H1 (cell line): ENCODE measurements at regions not wholly inside any gene's neighbourhood (a gene's known extent, or its start where the extent isn't known, plus 50 kb on each side); places are given as distances from the start of the nearest gene placed in this dataset.

Source experiments
- CTCF ChIA-PET: fragments of 300-600 bp; sonication (Branson Sonifier 250); formaldehyde crosslinking; loops from one replicate; lab custom pipeline; 2021; ENCODE audit not compliant: partially characterized antibody; lab: Charles Lee
- POLR2A ChIA-PET: fragments of 300-600 bp; sonication (Branson Sonifier 250); formaldehyde crosslinking; loops from one replicate; lab custom pipeline; 2021; ENCODE audit warnings: inconsistent platforms; ENCODE audit not compliant: partially characterized antibody; lab: Charles Lee
- DNase-seq, 2 experiments: peaks; one replicate each; pipeline versions ENCODE4 v3.0.0 to v3.0.0-alpha.2; 2010 to 2022; ENCODE audit warnings: low spot score in 2 of 2, low read depth in 1 of 2, mixed read lengths in 1 of 2
- FAIRE-seq: peaks from 2 replicates; lab custom pipeline; 2011; peaks lifted over from hg19 to GRCh38; lab: Jason Lieb, UNC
- H2AFZ ChIP-seq: 2 replicates; pipeline ENCODE4 v1.8.1; 2012; ENCODE audit warnings: low read length, inconsistent platforms
- H2AK5ac ChIP-seq: 2 replicates; pipeline ENCODE4 v1.6.1; 2013; ENCODE audit warnings: low read depth, low read length
- H2BK120ac ChIP-seq: replicated peaks from 2 replicates; pipeline ENCODE3; 2013; ENCODE audit warnings: low read depth, low read length, inconsistent platforms
- H2BK12ac ChIP-seq: 2 replicates; pipeline ENCODE4 v1.6.1; 2013; ENCODE audit warnings: low read depth, low read length
- H2BK15ac ChIP-seq: 2 replicates; pipeline ENCODE4 v1.6.1; 2013; ENCODE audit warnings: low read length
- H2BK20ac ChIP-seq: 2 replicates; pipeline ENCODE4 v1.6.1; 2013; ENCODE audit warnings: low read length
- H2BK5ac ChIP-seq: 2 replicates; pipeline ENCODE4 v1.6.1; 2013; ENCODE audit warnings: low read depth, low read length
- H3K14ac ChIP-seq: 2 replicates; pipeline ENCODE4 v1.6.1; 2013; ENCODE audit warnings: inconsistent platforms; ENCODE audit not compliant: insufficient read length
- H3K18ac ChIP-seq: 2 replicates; pipeline ENCODE4 v1.6.1; 2013; ENCODE audit warnings: low read length; ENCODE audit errors: extremely low read depth
- H3K23ac ChIP-seq: 2 replicates; pipeline ENCODE4 v1.6.1; 2013; ENCODE audit warnings: inconsistent platforms; ENCODE audit not compliant: insufficient read length
- H3K23me2 ChIP-seq: 2 replicates; pipeline ENCODE4 v1.6.1; 2013; ENCODE audit warnings: low read depth, low read length
- H3K27ac ChIP-seq: 2 replicates; pipeline ENCODE4 v1.6.1; 2011; ENCODE audit warnings: low read depth, low read length, inconsistent platforms
- H3K27me3 ChIP-seq, 4 experiments: replicated peaks in 1 of 4; 1 replicate in 1 of 4; 2 replicates in 3 of 4; pipeline versions ENCODE4 v1.6.1 to v1.8.1; 2011 to 2013; ENCODE audit warnings: low read length in 3 of 4, mild to moderate bottlenecking in 3 of 4, inconsistent platforms in 2 of 4, mixed read lengths in 2 of 4, moderate library complexity in 1 of 4; ENCODE audit not compliant: control insufficient read depth in 3 of 4, insufficient read depth in 3 of 4; ENCODE audit errors: extremely low read depth in 1 of 4
- H3K36me3 ChIP-seq, 4 experiments: 2 replicates each; pipeline versions ENCODE4 v1.6.1 to v1.8.1; 2011 to 2013; ENCODE audit warnings: mild to moderate bottlenecking in 4 of 4, low read length in 3 of 4, moderate library complexity in 2 of 4, control low read depth in 1 of 4, inconsistent platforms in 1 of 4; ENCODE audit not compliant: insufficient read depth in 4 of 4, control insufficient read depth in 2 of 4
- H3K4ac ChIP-seq: replicated peaks from 2 replicates; pipeline ENCODE3; 2013; ENCODE audit warnings: low read length, low read depth, mixed read lengths, inconsistent platforms; ENCODE audit not compliant: insufficient read length
- H3K4me1 ChIP-seq, 4 experiments: replicated peaks in 1 of 4; 1 replicate in 1 of 4; 2 replicates in 3 of 4; pipeline versions ENCODE4 v1.6.1 to v1.8.1; 2011 to 2013; ENCODE audit warnings: low read length in 3 of 4, inconsistent platforms in 2 of 4, mixed read lengths in 1 of 4; ENCODE audit not compliant: insufficient read depth in 4 of 4, control insufficient read depth in 3 of 4
- H3K4me2 ChIP-seq, 2 experiments: 2 replicates each; pipeline versions ENCODE4 v1.6.1 to v1.8.1; 2011 to 2013; ENCODE audit warnings: low read depth in 2 of 2, low read length in 2 of 2, control low read depth in 1 of 2, inconsistent platforms in 1 of 2, mild to moderate bottlenecking in 1 of 2; ENCODE audit not compliant: insufficient read depth in 1 of 2
- H3K4me3 ChIP-seq, 4 experiments: fragments of 200-600, 300-600 bp in 1 of 4; sonication (generic), shearing (Covaris generic), sonication (Bioruptor Twin) in 1 of 4; 2 replicates each; pipeline versions ENCODE4 v1.5.1 to v1.8.1; 2011 to 2016; ENCODE audit warnings: low read length in 4 of 4, low read depth in 3 of 4, control low read depth in 2 of 4, inconsistent platforms in 2 of 4, mild to moderate bottlenecking in 2 of 4, mixed read lengths in 1 of 4, moderate library complexity in 1 of 4; ENCODE audit not compliant: insufficient read depth in 2 of 4; ENCODE audit errors: extremely low read depth in 1 of 4
- H3K56ac ChIP-seq: replicated peaks from 2 replicates; pipeline ENCODE3; 2013; ENCODE audit warnings: low read depth, mild to moderate bottlenecking, mixed read lengths, low read length, inconsistent platforms; ENCODE audit not compliant: insufficient read length
- H3K79me1 ChIP-seq: 2 replicates; pipeline ENCODE4 v1.6.1; 2013; ENCODE audit warnings: low read depth, low read length, control low read depth
- H3K79me2 ChIP-seq, 2 experiments: 2 replicates each; pipeline versions ENCODE4 v1.6.1 to v1.8.1; 2012 to 2013; ENCODE audit warnings: low read length in 2 of 2, mild to moderate bottlenecking in 2 of 2, inconsistent platforms in 1 of 2; ENCODE audit not compliant: insufficient read depth in 2 of 2, control insufficient read depth in 1 of 2
- H3K9ac ChIP-seq, 4 experiments: replicated peaks in 1 of 4; 1 replicate in 1 of 4; 2 replicates in 3 of 4; pipeline versions ENCODE4 v1.6.1 to v1.8.1; 2011 to 2013; ENCODE audit warnings: low read depth in 3 of 4, low read length in 3 of 4, control low read depth in 2 of 4, mild to moderate bottlenecking in 2 of 4, moderate library complexity in 2 of 4, inconsistent platforms in 1 of 4; ENCODE audit errors: extremely low read depth in 1 of 4
- H3K9me3 ChIP-seq, 2 experiments: 2 replicates each; pipeline versions ENCODE4 v1.6.1 to v1.8.1; 2012 to 2013; ENCODE audit warnings: mild to moderate bottlenecking in 2 of 2, moderate library complexity in 2 of 2, control low read depth in 1 of 2, inconsistent platforms in 1 of 2, low read depth in 1 of 2, low read length in 1 of 2, mixed read lengths in 1 of 2; ENCODE audit not compliant: insufficient read depth in 2 of 2
- H4K20me1 ChIP-seq, 2 experiments: replicated peaks in 1 of 2; 2 replicates each; pipeline versions ENCODE3 to v1.8.1; 2011 to 2013; ENCODE audit warnings: inconsistent platforms in 2 of 2, low read length in 2 of 2, mild to moderate bottlenecking in 1 of 2; ENCODE audit not compliant: insufficient read depth in 2 of 2, control insufficient read depth in 1 of 2
- H4K5ac ChIP-seq: 2 replicates; pipeline ENCODE4 v1.6.1; 2013; ENCODE audit warnings: low read length, low read depth, mixed read lengths, inconsistent platforms; ENCODE audit not compliant: insufficient read length
- H4K8ac ChIP-seq: 2 replicates; pipeline ENCODE4 v1.8.0; 2013; ENCODE audit warnings: mild to moderate bottlenecking, moderate library complexity, low read length, inconsistent platforms; ENCODE audit not compliant: insufficient read depth; ENCODE audit errors: extremely low read depth
- H4K91ac ChIP-seq: replicated peaks from 2 replicates; pipeline ENCODE3; 2013; ENCODE audit warnings: low read length, mixed read lengths, inconsistent platforms; ENCODE audit not compliant: insufficient read length
- ASH2L ChIP-seq: fragments of 200-600, 300-600 bp; sonication (generic); IDR thresholded peaks from one replicate; pipeline ENCODE4 v1.7.1; 2017; ENCODE audit warnings: low read length
- CBX8 ChIP-seq: fragments of 300-800, 300-1000 bp; sonication (generic); IDR thresholded peaks from 2 replicates; pipeline ENCODE4 v1.7.1; 2016; ENCODE audit warnings: low read depth, low read length, borderline replicate concordance
- CTBP2 ChIP-seq: IDR thresholded peaks from 2 replicates; pipeline ENCODE4 v1.7.0; 2011; ENCODE audit warnings: borderline replicate concordance, mild to moderate bottlenecking, moderate library complexity, mixed read lengths, low read length; ENCODE audit not compliant: insufficient read depth, insufficient read length
- E2F6 ChIP-seq: IDR thresholded peaks from 2 replicates; pipeline ENCODE4 v1.6.1; 2012; ENCODE audit warnings: inconsistent platforms
- EGR1 ChIP-seq: IDR thresholded peaks from 2 replicates; pipeline ENCODE4 v1.6.1; 2011; ENCODE audit warnings: low read depth, low read length, borderline replicate concordance
- PHF8 ChIP-seq: fragments of 200-600 bp; sonication (generic); conservative IDR thresholded peaks from 2 replicates; pipeline ENCODE4 v1.7.1; 2012; ENCODE audit warnings: low read depth, mild to moderate bottlenecking, inconsistent platforms, low read length, moderate library complexity
- RNF2 ChIP-seq: fragments of 200-900, 300-1000 bp; sonication (generic); IDR thresholded peaks from 2 replicates; pipeline ENCODE4 v1.7.1; 2016; ENCODE audit warnings: borderline replicate concordance, low read depth, mild to moderate bottlenecking, antibody characterized with exemption, low read length; ENCODE audit not compliant: poor library complexity, severe bottlenecking; ENCODE audit errors: missing control alignments
- RXRA ChIP-seq: IDR thresholded peaks from 2 replicates; pipeline ENCODE4 v1.6.1; 2011; ENCODE audit warnings: low read depth, mild to moderate bottlenecking, low read length, moderate library complexity; ENCODE audit not compliant: insufficient read depth
- TAF7 ChIP-seq: optimal IDR thresholded peaks from 2 replicates; pipeline ENCODE3; 2011; ENCODE audit warnings: low read depth, mild to moderate bottlenecking, inconsistent platforms, low read length, moderate library complexity, borderline replicate concordance
- WGBS, 2 experiments: shearing (Covaris generic) in 1 of 2; methylation state at CpG; one replicate each; pipeline versions ENCODE4 v1.1.6 to v1.1.7; 2013 to 2015; ENCODE audit warnings: low lambda C conversion rate in 2 of 2, mixed read lengths in 2 of 2, inconsistent platforms in 1 of 2, low coverage in 1 of 2, missing lambda C conversion rate in 1 of 2; ENCODE audit not compliant: insufficient replicate concordance in 2 of 2, insufficient coverage in 1 of 2, insufficient read length in 1 of 2; ENCODE audit errors: extremely low coverage in 1 of 2, missing lambda C conversion rate in 1 of 2; 5-methylcytosine and 5-hydroxymethylcytosine counted together

GRCh38 chr10:128481152-128481840, 355.1 kb upstream of the MKI67 start:
- Histone ChIP-seq H2AK5ac (no peak overlapping the region), H2BK5ac (no peak overlapping the region), H4K91ac (no peak overlapping the region), H3K4ac (no peak overlapping the region), H2AFZ (no peak overlapping the region), H3K79me2 (no peaks in the 10 kb centered on the region), H3K23ac (no peak overlapping the region), H3K56ac (no peak overlapping the region), H3K4me1 (0 out of 7 replicates have a peak, but pooled peaks cover 0 to 3% (median 0%) of the 10 kb centered on the region in 4 experiments), H3K4me3 (no peak overlapping the region), H3K23me2 (no peaks in the 10 kb centered on the region), H3K27me3 (no peaks in the 10 kb centered on the region), H3K4me2 (no peak overlapping the region), H3K18ac (no peak overlapping the region), H2BK12ac (no peak overlapping the region), H3K9me3 (no peaks in the 10 kb centered on the region)
- 80% methylated on average over 21 of the region's 21 CpGs; no CpG with 5 or more reads in 1 of the 2 experiments for WGBS, 2 experiments
- no peak for DNase-seq
- POLR2A ChIA-PET: no interaction called here
- no peak for TF ChIP-seq EGR1
- TF ChIP-seq CTBP2: no peak
- TF ChIP-seq RXRA: no peak
- TF ChIP-seq PHF8: no peak
- no peak for TF ChIP-seq RNF2
- TF ChIP-seq TAF7: no peak
- no peak for TF ChIP-seq CBX8
- no peak for TF ChIP-seq E2F6
- TF ChIP-seq ASH2L: no peak
- TF ChIP-seq, all 59 proteins: peak for 0
- Histone ChIP-seq H2BK20ac (no peak overlapping the region), H3K27ac (no peak overlapping the region), H4K20me1 (no peaks in the 10 kb centered on the region), H4K8ac (no peak overlapping the region), H2BK120ac (no peak overlapping the region), H3K9ac (no peak overlapping the region), H3K79me1 (no peaks in the 10 kb centered on the region), H3K14ac (no peak overlapping the region), H3K36me3 (no peaks in the 10 kb centered on the region), H4K5ac (no peak overlapping the region), H2BK15ac (no peak overlapping the region)
- no peak for FAIRE-seq
- CTCF ChIA-PET: interaction anchor here (0.6 to 1.0 kb wide), 2 partner anchors 57 to 123 kb away, joined by 3 to 5 read pairs; no protein-coding TSS in a partner anchor
